Skeletal muscle satellite cell (primary cell): ENCODE measurements at regions not wholly inside any gene's neighbourhood (a gene's known extent, or its start where the extent isn't known, plus 50 kb on each side); places are given as distances from the start of the nearest gene placed in this dataset.
A peak's percentile ranks its signal among the peaks of the same experiment; 100 is the strongest.

Source experiments
- H3K27me3 ChIP-seq: 2 replicates; pipeline ENCODE4 v1.7.0; 2013; ENCODE audit warnings: low read length; ENCODE audit not compliant: control insufficient read depth, insufficient read depth
- H3K36me3 ChIP-seq: 2 replicates; pipeline ENCODE4 v1.7.0; 2013; ENCODE audit warnings: mild to moderate bottlenecking, control low read depth, low read length; ENCODE audit not compliant: insufficient read depth
- H3K4me1 ChIP-seq: 2 replicates; pipeline ENCODE4 v1.7.0; 2013; ENCODE audit warnings: low read length; ENCODE audit not compliant: control insufficient read depth, insufficient read depth
- H3K4me2 ChIP-seq: 2 replicates; pipeline ENCODE4 v1.7.0; 2013; ENCODE audit warnings: mild to moderate bottlenecking, low read length
- H3K4me3 ChIP-seq: 2 replicates; pipeline ENCODE4 v1.7.0; 2013; ENCODE audit warnings: low read length
- H3K9ac ChIP-seq: 2 replicates; pipeline ENCODE4 v1.7.0; 2013; ENCODE audit warnings: mild to moderate bottlenecking, low read depth, low read length, moderate library complexity
- H3K9me3 ChIP-seq: replicated peaks from 2 replicates; pipeline ENCODE4 v1.7.0; 2013; ENCODE audit warnings: mild to moderate bottlenecking, control low read depth, low read length

- Histone ChIP-seq H3K4me2 (no peak overlapping the region), H3K4me1 (peaks cover 3% of the 10 kb centered on the region), H3K36me3 (no peaks in the 10 kb centered on the region), H3K4me3 (no peak overlapping the region), H3K9me3 (no peaks in the 10 kb centered on the region), H3K9ac (no peak overlapping the region), H3K27me3 (peaks cover 36% of the 10 kb centered on the region)
Observed at GRCh38 chr12:30827101-30828066, 72.6 kb upstream of the CAPRIN2 start.

GRCh38 chr12:30826276-30826675 is 71.5 kb upstream of the CAPRIN2 start:
- Histone ChIP-seq H3K4me2 (no peak overlapping the region), H3K27me3 (peaks cover 36% of the 10 kb centered on the region), H3K9me3 (no peaks in the 10 kb centered on the region), H3K9ac (no peak overlapping the region), H3K36me3 (no peaks in the 10 kb centered on the region), H3K4me3 (no peak overlapping the region), H3K4me1 (peaks cover 9% of the 10 kb centered on the region)

DNA sequence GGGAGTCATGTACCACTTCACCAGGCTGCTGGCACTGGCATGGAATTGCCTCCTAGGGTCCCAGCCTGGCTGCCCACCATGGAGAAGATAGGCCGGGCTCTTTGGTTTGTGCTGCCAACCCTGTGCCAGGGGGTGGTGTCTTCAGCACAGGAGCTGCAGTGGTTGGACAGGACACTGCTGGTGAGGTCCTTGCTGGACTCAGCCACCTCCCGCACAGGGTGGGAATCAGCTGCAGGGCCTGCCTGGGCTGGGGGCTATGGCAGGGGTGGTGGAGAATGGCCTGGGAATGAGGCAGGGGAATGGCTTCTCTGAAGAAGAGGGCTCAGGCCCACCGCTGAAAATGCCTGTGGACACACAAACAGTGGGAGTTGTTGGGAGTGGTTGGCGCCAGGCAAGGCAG is 70.6 kb upstream of the CAPRIN2 start:
- H3K27me3 ChIP-seq: peaks cover 33% of the 10 kb centered on the region

GRCh38 chr12:30824311-30824710 is 69.6 kb upstream of the CAPRIN2 start:
- H3K4me3 ChIP-seq: no peak overlapping the region
- H3K27me3 ChIP-seq: peaks cover 32% of the 10 kb centered on the region

More for the DNA sequence above, 70.6 kb upstream of the CAPRIN2 start:
- Histone ChIP-seq H3K4me3 (no peak overlapping the region), H3K4me1 (peaks cover 9% of the 10 kb centered on the region), H3K4me2 (no peak overlapping the region), H3K9me3 (no peaks in the 10 kb centered on the region), H3K36me3 (no peaks in the 10 kb centered on the region), H3K9ac (no peak overlapping the region)

GRCh38 chr12:30823764-30824163 is 69.0 kb upstream of the CAPRIN2 start:
- Histone ChIP-seq H3K9me3 (no peaks in the 10 kb centered on the region), H3K4me3 (no peak overlapping the region), H3K36me3 (no peaks in the 10 kb centered on the region), H3K9ac (no peak overlapping the region), H3K27me3 (peaks cover 28% of the 10 kb centered on the region), H3K4me1 (peaks cover 9% of the 10 kb centered on the region), H3K4me2 (no peak overlapping the region)

More at GRCh38 chr12:30824311-30824710, 69.6 kb upstream of the CAPRIN2 start:
- Histone ChIP-seq H3K4me1 (peaks cover 9% of the 10 kb centered on the region), H3K4me2 (no peak overlapping the region), H3K36me3 (no peaks in the 10 kb centered on the region), H3K9me3 (no peaks in the 10 kb centered on the region), H3K9ac (no peak overlapping the region)

- no peaks in the 10 kb centered on the region for H3K36me3 ChIP-seq
- peaks cover 25% of the 10 kb centered on the region for H3K27me3 ChIP-seq
- H3K9ac ChIP-seq: no peak overlapping the region
- H3K4me2 ChIP-seq: peak overlapping the region; percentile 82
- H3K4me1 ChIP-seq: peaks cover 9% of the 10 kb centered on the region
- no peak overlapping the region for H3K4me3 ChIP-seq
- H3K9me3 ChIP-seq: no peaks in the 10 kb centered on the region
Observed at GRCh38 chr12:30823156-30823699, 68.5 kb upstream of the CAPRIN2 start.

- H3K9ac ChIP-seq: peak overlapping the region; percentile 57
- H3K9me3 ChIP-seq: no peaks in the 10 kb centered on the region
- peak overlapping the region; percentile 63 for H3K4me3 ChIP-seq
- H3K27me3 ChIP-seq: peaks cover 19% of the 10 kb centered on the region
- peak overlapping the region; percentile 82 for H3K4me2 ChIP-seq
- H3K36me3 ChIP-seq: no peaks in the 10 kb centered on the region
- peaks cover 9% of the 10 kb centered on the region for H3K4me1 ChIP-seq
Observed at GRCh38 chr12:30822385-30823155, 67.8 kb upstream of the CAPRIN2 start.

GRCh38 chr12:30820406-30820946 is 65.7 kb upstream of the CAPRIN2 start:
- H3K4me2 ChIP-seq: no peak overlapping the region
- no peaks in the 10 kb centered on the region for H3K36me3 ChIP-seq
- H3K4me3 ChIP-seq: no peak overlapping the region
- H3K27me3 ChIP-seq: peaks cover 3% of the 10 kb centered on the region
- H3K9me3 ChIP-seq: no peaks in the 10 kb centered on the region
- H3K9ac ChIP-seq: no peak overlapping the region
- H3K4me1 ChIP-seq: peaks cover 9% of the 10 kb centered on the region

DNA sequence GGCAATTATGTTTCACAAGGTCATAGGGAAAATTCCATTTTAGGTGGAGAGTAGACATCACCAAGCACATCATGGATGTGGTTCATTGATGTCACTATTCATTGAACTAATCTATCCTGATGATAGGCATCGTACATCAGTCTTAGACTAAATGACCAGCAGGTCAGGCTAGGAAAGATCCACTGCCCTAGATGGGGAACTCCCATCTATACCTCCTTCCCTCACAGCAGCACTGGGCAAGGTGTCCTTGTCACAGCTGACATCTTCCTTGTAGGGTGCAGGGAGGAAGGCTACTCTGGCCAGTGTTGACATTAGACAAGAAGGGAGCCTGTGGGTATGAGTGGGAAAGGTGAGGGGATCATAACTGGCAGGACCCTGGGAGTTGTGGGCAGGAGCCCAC is 63.8 kb upstream of the CAPRIN2 start:
- Histone ChIP-seq H3K27me3 (no peaks in the 10 kb centered on the region), H3K4me3 (no peak overlapping the region), H3K9me3 (no peaks in the 10 kb centered on the region), H3K4me1 (peaks cover 9% of the 10 kb centered on the region), H3K36me3 (no peaks in the 10 kb centered on the region), H3K9ac (no peak overlapping the region), H3K4me2 (no peak overlapping the region)

GRCh38 chr12:30816742-30817465 is 62.2 kb upstream of the CAPRIN2 start:
- H3K4me2 ChIP-seq: no peak overlapping the region
- H3K4me1 ChIP-seq: peaks cover 3% of the 10 kb centered on the region
- no peaks in the 10 kb centered on the region for H3K36me3 ChIP-seq
- H3K27me3 ChIP-seq: no peaks in the 10 kb centered on the region
- no peaks in the 10 kb centered on the region for H3K9me3 ChIP-seq
- no peak overlapping the region for H3K4me3 ChIP-seq
- no peak overlapping the region for H3K9ac ChIP-seq

GRCh38 chr12:30814295-30814655 is 59.5 kb upstream of the CAPRIN2 start:
- no peak overlapping the region for H3K4me3 ChIP-seq
- no peaks in the 10 kb centered on the region for H3K4me1 ChIP-seq
- no peak overlapping the region for H3K9ac ChIP-seq
- H3K36me3 ChIP-seq: no peaks in the 10 kb centered on the region
- no peaks in the 10 kb centered on the region for H3K27me3 ChIP-seq
- H3K9me3 ChIP-seq: no peaks in the 10 kb centered on the region
- H3K4me2 ChIP-seq: no peak overlapping the region
